GM21390 (cell line): ENCODE measurements at regions not wholly inside any gene's neighbourhood (a gene's known extent, or its start where the extent isn't known, plus 50 kb on each side); places are given as distances from the start of the nearest gene placed in this dataset.
"Not testable (repeated sequence)": the region's sequence is repeated elsewhere in the genome, so short reads cannot be mapped to it uniquely, and the experiment has no call there.

Source experiments
- ATAC-seq: cut with Tn5 transposase; IDR thresholded peaks from one replicate; pipeline ENCODE4 v1.9.1; 2021; ENCODE audit not compliant: unreplicated experiment

- ATAC-seq: no peak
Observed at GRCh38 chr12:94817695-94818075, 167.3 kb upstream of the TMCC3 start.

- not testable (repeated sequence) for ATAC-seq
Observed at GRCh38 chr12:94817201-94817600, 166.8 kb upstream of the TMCC3 start.

DNA sequence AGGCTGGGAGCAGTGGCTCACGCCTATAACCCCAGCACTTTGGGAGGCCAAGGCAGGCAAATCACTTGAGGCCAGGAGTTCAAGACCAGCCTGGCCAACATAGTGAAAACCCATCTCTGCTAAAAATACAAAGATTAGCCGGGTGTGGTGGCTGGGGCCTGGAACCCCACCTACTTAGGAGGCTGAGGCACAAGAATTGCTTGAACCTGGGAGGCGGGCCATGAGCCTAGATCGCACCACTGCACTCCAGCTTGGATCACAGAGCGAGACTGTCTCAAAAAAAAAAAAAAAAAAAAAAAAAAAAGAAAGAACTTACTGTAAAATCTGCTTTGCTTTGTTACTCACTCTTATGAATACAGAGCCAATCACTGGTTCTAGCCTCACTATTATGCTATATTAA, 166.4 kb upstream of the TMCC3 start:
- ATAC-seq: not testable (repeated sequence)

GRCh38 chr12:94815958-94816357, 165.6 kb upstream of the TMCC3 start:
- no peak for ATAC-seq

- ATAC-seq: no peak
Observed at GRCh38 chr12:94815450-94815849, 165.1 kb upstream of the TMCC3 start.

DNA sequence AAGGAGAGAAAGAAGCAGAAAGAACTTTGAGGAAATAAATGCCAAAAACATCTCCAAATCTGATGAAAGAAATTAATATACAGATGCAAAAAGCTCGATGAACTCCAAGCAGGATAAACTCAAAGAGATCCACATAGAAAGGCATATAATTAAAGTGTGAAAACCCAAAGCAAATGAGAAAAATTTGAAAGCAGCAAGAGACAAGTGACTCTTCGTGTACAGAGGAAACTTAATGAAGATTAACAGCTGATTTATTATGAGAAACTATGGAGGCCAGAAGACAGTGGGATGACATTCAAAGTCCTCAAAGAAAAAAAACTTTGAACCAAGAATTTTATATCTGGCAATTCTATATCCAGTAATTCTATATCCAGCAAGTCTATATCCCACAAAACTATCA, 163.0 kb upstream of the TMCC3 start:
- no peak for ATAC-seq

DNA sequence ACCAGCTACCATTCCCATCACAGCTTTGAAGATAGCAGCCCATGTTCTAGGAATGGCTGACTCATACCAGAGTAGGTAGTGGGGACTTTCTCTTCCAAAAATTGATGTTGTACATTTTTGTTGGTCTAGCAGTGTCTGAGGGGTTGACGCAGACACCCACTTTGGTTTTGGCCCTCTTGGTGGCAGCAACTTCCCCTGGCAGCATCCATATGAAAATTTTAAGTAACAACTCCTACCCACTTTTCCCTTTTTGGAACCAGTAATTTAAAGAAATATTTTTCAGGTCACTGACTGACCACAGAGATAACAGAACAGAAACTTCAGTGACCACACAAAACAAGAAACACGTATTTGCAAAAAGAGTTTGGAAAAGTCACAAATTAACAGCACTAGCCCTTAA, 162.0 kb upstream of the TMCC3 start:
- no peak for ATAC-seq

DNA sequence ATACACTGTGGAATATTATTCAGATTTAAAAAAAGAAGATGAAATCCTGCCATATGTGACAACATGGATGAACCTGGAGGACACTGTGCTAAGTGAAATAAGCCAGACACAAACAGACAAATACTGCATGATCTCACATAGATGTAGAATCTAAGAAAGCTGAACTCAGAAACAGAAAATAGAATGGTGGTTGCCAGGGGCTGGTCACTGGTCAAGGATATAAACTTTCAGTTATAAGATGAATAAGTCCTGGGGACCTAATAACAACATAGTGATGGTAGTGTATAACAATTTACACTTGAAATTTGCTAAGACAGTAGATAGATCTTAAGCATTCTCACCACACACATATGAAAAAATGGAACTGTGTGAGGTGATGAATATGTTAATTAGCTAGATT, 161.3 kb upstream of the TMCC3 start:
- ATAC-seq: no peak

GRCh38 chr12:94807951-94808350, 157.6 kb upstream of the TMCC3 start:
- no peak for ATAC-seq

GRCh38 chr12:94806617-94807016, 156.3 kb upstream of the TMCC3 start:
- no peak for ATAC-seq

DNA sequence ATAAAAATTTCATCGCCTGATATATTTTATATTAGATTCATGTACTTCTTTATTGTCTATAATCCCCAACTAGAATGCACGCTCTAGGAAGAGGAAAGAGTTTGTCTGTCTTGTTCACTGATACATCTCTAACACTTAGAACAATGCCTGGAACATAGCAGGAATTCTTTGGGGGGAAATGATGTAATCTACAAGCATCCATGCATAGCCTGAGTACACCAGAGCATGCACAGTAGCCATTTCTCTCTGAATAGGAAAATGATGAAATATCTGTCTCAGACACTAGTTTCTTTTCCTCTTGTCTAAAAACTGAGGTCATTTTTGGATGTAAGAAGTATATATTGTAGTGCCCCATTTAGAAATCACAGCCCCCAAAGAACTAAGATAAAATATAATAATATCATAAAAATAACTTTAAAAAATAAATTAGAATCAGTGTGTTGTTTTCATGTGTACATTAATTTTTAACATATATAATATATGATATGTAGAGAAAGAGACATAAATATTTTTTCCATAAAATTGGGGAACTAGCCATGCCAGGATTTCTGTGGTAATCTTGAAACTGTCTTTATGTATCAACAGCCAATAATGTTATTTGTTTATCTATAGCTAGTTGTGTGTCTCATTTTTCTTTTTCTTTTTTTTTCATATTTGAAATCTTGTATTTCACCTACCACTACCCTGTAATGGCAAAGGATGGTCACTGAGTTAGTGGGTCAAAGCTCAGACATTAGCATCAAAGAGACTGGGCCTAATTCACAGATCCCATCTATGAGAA, 155.6 kb upstream of the TMCC3 start:
- ATAC-seq: no peak

DNA sequence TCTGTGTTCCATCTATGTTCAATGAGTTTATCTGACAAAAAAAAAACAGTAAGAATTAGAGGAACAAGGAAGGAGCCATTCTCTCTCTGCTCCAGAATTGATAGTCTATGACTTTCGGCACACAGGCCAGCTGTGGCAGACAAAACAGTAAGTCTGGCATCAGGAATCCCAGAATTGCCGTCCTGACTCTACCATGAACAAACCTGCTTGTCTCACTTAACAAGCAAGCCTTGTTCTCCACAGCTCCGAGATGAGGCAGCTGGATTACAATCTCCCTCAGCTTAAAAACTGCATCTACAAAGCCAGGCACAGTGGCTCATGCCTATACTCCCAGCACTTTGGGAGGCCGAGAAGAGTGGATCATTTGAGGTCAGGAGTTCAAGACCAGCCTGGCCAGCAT, 153.6 kb upstream of the TMCC3 start:
- no peak for ATAC-seq

DNA sequence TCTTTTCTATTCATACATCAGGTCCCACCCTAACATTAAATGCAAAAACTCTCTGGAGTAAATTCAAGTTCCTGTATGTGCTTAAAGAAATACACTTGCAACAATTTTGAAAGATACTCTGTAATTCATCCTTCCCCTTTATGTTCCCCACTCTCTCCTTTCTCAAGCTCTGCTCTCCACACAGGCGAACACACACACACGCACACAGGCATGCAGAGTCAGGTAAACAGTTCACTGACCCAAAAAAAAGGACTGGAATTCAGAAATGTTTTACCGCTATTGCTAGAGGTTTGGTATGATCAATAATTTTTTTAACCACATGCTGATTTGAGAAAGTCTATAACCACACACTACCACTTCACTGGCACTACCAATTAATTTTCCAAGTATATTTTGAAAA, 152.4 kb upstream of the TMCC3 start:
- ATAC-seq: no peak

GRCh38 chr12:94801745-94802144, 151.4 kb upstream of the TMCC3 start:
- no peak for ATAC-seq

GRCh38 chr12:94799136-94799535, 148.8 kb upstream of the TMCC3 start:
- no peak for ATAC-seq

DNA sequence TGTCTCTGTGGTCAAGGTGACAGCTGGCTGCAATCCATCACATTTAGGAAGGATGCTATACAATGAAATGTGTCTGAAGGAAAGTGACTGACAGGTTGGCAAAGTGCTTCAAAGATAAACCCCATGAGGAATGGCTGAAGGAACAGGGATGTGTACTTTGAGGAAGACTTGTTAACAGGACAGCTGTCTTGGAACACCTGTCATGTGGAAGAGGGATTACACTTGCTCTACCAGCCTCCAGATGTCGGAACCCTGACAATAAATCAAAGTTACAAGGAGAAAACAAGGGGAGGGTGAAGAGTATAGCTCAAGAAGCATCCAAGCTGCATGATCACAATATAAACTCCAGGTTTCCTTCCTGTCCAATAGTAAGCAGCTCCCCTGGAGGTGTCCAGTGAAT, 147.8 kb upstream of the TMCC3 start:
- no peak for ATAC-seq

DNA sequence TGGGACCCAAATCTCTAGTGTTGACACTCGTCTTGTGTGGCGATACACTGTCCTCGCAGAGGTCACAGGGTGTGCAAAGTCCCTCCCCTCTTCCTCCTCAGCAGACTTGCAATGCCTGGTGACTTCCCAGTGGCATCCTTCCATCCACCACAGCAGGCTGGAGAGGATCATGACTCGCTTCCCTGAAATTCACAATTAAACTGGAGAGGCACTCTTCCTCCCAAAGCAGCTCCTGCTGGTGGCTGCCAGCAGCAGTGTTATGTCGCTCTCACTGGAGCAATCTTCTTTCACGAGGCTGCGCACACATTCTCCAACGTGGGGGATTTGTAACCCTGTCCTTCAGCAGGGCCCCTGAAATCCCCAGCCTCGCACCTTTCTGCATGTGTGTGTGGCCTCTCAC, 145.2 kb upstream of the TMCC3 start:
- ATAC-seq: no peak

GRCh38 chr12:94795044-94795443, 144.7 kb upstream of the TMCC3 start:
- ATAC-seq: no peak

DNA sequence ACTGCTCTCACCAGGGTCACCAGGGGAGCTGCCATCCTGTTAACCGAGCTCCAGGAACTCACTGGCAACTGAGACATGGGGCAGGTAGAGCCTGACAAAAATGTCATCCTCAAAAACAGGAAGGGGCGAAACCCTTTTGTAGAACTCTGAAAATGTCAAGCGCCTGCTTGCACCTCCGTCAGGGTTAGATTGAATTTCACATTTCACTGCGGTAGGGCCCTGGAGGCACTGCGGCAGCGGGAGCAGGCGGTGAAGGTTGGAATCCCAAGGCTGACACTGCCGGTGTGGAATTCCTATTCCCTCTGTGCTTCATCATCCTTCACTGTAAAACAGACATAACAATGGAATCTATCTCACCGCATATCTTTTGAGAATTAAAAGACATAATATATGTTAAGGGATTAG, 142.8 kb upstream of the TMCC3 start:
- no peak for ATAC-seq

DNA sequence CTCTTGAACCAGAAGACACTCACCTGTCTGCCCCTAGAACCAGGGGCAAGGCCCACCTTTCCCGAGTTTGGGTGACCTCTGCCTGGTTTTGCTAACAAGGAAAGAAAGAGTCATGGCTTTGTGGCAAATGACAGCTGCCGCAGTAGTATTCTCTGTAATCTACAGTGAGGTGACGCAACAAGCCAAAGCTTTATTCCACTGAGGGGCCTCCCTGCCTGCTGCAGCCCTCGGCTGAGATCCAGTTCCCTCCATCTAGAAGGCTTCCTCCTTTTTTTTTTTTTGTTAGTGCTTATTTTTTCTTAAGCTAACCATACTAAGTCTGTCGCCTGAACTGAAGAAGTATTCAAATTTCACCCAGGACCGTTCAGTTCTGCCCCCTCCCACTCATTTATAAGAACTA, 142.3 kb upstream of the TMCC3 start:
- ATAC-seq: no peak

GRCh38 chr12:94791933-94792332, 141.6 kb upstream of the TMCC3 start:
- no peak for ATAC-seq

GRCh38 chr12:94790825-94791224, 140.5 kb upstream of the TMCC3 start:
- ATAC-seq: no peak

GRCh38 chr12:94790370-94790769, 140.0 kb upstream of the TMCC3 start:
- ATAC-seq: no peak
